ENCODE measurements at regions not wholly inside any gene's neighbourhood (a gene's known extent, or its start where the extent isn't known, plus 50 kb on each side); places are given as distances from the start of the nearest gene placed in this dataset.

DNA sequence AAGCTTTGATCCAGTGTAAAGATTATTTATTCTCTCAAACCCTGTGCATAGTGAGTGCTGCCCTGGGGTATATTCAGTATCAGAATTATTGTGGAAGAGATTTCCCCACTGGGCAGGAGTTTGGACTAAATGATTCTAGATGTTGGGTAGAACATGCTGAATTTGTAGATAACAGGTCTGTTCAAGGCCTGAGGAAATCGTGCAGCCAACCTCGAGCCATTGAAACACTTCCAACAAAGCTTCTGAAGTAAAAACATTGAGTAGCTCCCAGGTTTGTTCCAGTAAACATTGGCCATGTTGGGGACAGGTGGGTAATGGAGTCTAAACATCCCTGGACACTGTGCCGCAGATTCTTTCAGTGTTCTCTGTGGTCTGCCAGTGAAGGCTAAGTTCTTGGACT lies 87.5 kb downstream of the LLPH start (continued):
- TF ChIP-seq ZFP3 (tag by site-specific recombination; IDR thresholded peaks at IDR 0.05; ENCODE audit: low read depth) (no peak), HOXA7 (CRISPR knock-in tag; IDR thresholded peaks at IDR 0.05; ENCODE audit: borderline replicate concordance) (no peak), ZNF501 (tag by site-specific recombination; IDR thresholded peaks at IDR 0.05) (no peak), ZNF624 (tag by site-specific recombination; IDR thresholded peaks at IDR 0.05) (no peak)

DNA sequence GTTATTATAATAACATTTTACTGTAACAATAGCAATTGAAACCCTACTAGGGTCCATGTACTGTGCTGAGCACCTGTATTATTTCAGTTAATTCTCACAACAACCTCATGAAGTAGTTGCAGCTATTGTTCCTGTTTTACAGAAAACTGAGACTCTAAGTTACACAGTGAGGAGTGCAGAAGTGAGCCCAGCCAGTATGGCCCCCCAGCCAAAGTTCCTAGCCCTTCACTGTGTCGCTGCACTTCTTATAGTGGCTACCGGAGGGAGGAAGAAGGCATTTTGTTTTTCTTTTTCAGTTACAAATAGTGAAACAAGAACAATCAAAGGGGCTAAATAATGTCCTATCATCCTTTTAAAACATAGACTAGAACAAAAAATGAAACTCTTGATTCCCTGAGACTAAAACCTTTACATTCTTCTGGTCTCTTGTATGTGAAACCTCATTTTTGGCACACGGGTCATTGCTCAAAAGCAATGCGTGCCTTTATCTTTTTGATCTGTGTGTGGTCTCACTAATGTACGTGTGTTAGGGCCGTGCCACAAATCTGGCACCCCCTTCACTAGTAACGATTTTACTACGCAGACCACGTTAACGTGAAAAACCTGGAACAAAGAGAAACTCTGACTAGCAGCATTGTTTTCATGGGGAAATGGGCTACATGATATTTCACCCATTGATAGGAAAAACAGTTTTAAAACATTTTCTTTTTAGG lies 88.7 kb downstream of the LLPH start:
- no peak overlapping the region for H3K27ac ChIP-seq (ENCODE audit: extremely low read depth, low read depth, low read length)
- CTCF ChIA-PET: interaction anchor here (0.6 kb wide), 1 partner anchor 43 kb away, joined by 4 read pairs; no protein-coding TSS in a partner anchor

DNA sequence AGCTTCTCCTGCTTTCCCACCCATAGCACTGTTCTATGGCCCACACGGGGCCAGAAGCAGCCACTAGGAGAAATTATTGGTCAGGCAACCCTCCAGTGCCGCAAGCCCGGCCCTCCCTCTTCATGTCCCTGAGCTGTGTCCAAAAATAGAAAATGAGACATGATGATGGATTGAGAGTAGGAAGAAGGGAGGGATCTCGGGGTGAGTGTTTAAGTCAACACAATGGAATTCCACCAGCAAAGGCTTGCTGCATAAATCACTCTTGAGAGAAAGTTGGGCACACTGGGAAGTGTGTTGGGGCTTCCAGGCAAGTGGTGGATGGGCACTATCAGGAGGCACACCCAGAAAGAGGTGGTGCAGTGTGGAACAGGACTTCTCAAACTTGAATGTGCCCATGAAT lies 94.2 kb downstream of the LLPH start:
- no peaks in the 10 kb centered on the region; the same call in 1 of the 2 replicates for H3K4me1 ChIP-seq (ENCODE audit: control insufficient read depth, insufficient read depth, low read length)
- H3K4me3 ChIP-seq (ENCODE audit: low read depth, low read length): no peak overlapping the region
- no peak overlapping the region for H3K27ac ChIP-seq (ENCODE audit: extremely low read depth, low read depth, low read length)
- H3K36me3 ChIP-seq (ENCODE audit: control insufficient read depth in 2 of 2, insufficient read depth in 1 of 2, low read length in 2 of 2): no peaks in the 10 kb centered on the region
- ChIA-PET CTCF (interaction anchor here (0.7 to 2.2 kb wide), 12 partner anchors 9 to 727 kb away, joined by 3 to 16 read pairs (median 5); no protein-coding TSS in a partner anchor), POLR2A (interaction anchor here (0.6 to 1.1 kb wide), 2 partner anchors 51 to 266 kb away, joined by 3 to 4 read pairs; partner anchors contain the start of gene HELB)
- no peaks in the 10 kb centered on the region for H3K9me3 ChIP-seq (ENCODE audit: control insufficient read depth, insufficient read depth, low read depth, low read length)
- TF ChIP-seq WT1 (tag by site-specific recombination; IDR thresholded peaks at IDR 0.05) (peak; percentile 90), ZNF354C (tag by site-specific recombination; IDR thresholded peaks at IDR 0.05; ENCODE audit: borderline replicate concordance, low read depth) (no peak), ZNF341 (tag by site-specific recombination; IDR thresholded peaks at IDR 0.05; ENCODE audit: low read depth) (no peak), ZBTB17 (tag by site-specific recombination; IDR thresholded peaks at IDR 0.05) (no peak), ZFP37 (tag by site-specific recombination; IDR thresholded peaks at IDR 0.05) (0 out of 2 replicates have a peak, but pooled peaks have one; percentile 41), ZNF292 (tag by site-specific recombination; IDR thresholded peaks at IDR 0.05; ENCODE audit: borderline replicate concordance, low read depth) (no peak), ZNF596 (tag by site-specific recombination; IDR thresholded peaks at IDR 0.05) (no peak), ZBTB48 (tag by site-specific recombination; IDR thresholded peaks at IDR 0.05) (no peak), SP2 (tag by site-specific recombination; IDR thresholded peaks at IDR 0.05) (peak; percentile 40), ZNF544 (tag by site-specific recombination; IDR thresholded peaks at IDR 0.05) (no peak), ZNF629 (tag by site-specific recombination; IDR thresholded peaks at IDR 0.05) (peak; percentile 36; the same call in 1 of the 2 replicates), KLF17 (tag by site-specific recombination; IDR thresholded peaks at IDR 0.05) (peak; percentile 90), ZEB2 (tag by site-specific recombination; IDR thresholded peaks at IDR 0.05) (0 out of 2 replicates have a peak, but pooled peaks have one; percentile 25)
- TF ChIP-seq, protein P1, sequence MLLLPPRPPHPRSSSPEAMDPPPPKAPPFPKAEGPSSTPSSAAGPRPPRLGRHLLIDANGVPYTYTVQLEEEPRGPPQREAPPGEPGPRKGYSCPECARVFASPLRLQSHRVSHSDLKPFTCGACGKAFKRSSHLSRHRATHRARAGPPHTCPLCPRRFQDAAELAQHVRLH (tag by site-specific recombination; IDR thresholded peaks at IDR 0.05): no peak

More for the DNA sequence above, 88.7 kb downstream of the LLPH start:
- no peaks in the 10 kb centered on the region for H3K9me3 ChIP-seq (ENCODE audit: control insufficient read depth, insufficient read depth, low read depth, low read length)
- no peaks in the 10 kb centered on the region for H3K4me1 ChIP-seq (ENCODE audit: control insufficient read depth, insufficient read depth, low read length)
- POLR2A ChIA-PET: no interaction called here
- H3K4me3 ChIP-seq (ENCODE audit: low read depth, low read length): no peak overlapping the region
- TF ChIP-seq ZNF112 (tag by site-specific recombination; IDR thresholded peaks at IDR 0.05) (no peak), ZNF596 (tag by site-specific recombination; IDR thresholded peaks at IDR 0.05) (no peak), ZNF16 (tag by site-specific recombination; IDR thresholded peaks at IDR 0.05; ENCODE audit: low read depth) (no peak), ZNF26 (tag by site-specific recombination; IDR thresholded peaks at IDR 0.05) (no peak), ZNF521 (tag by site-specific recombination; IDR thresholded peaks at IDR 0.05) (no peak), ZFP69B (tag by site-specific recombination; IDR thresholded peaks at IDR 0.05) (no peak), SCRT2 (tag by site-specific recombination; IDR thresholded peaks at IDR 0.05) (no peak), ZNF19 (tag by site-specific recombination; IDR thresholded peaks at IDR 0.05; ENCODE audit: low read depth) (no peak), ZNF114 (tag by site-specific recombination; IDR thresholded peaks at IDR 0.05) (no peak), ZNF626 (tag by site-specific recombination; IDR thresholded peaks at IDR 0.05) (no peak), ZNF558 (tag by site-specific recombination; IDR thresholded peaks at IDR 0.05) (no peak), ZNF155 (tag by site-specific recombination; IDR thresholded peaks at IDR 0.05) (no peak), PATZ1 (tag by site-specific recombination; IDR thresholded peaks at IDR 0.05) (no peak), BCL11A (tag by site-specific recombination; IDR thresholded peaks at IDR 0.05; ENCODE audit: low read depth) (no peak), ZNF366 (tag by site-specific recombination; conservative IDR thresholded peaks at IDR 0.05) (no peak)
- H3K36me3 ChIP-seq (ENCODE audit: control insufficient read depth in 2 of 2, insufficient read depth in 1 of 2, low read length in 2 of 2): no peaks in the 10 kb centered on the region
